Subcutaneous abdominal adipose tissue (tissue), 5 donors: ENCODE measurements at regions not wholly inside any gene's neighbourhood (a gene's known extent, or its start where the extent isn't known, plus 50 kb on each side); places are given as distances from the start of the nearest gene placed in this dataset.
"Not testable (repeated sequence)": the region's sequence is repeated elsewhere in the genome, so short reads cannot be mapped to it uniquely, and the experiment has no call there.

Experiments used
- H3K27ac ChIP-seq: one replicate; pipeline ENCODE4 v1.7.0; 2013; ENCODE audit warnings: low read depth, mild to moderate bottlenecking, inconsistent platforms, low read length, moderate library complexity
- H3K27me3 ChIP-seq, 5 donors: one replicate each; pipeline ENCODE4 v1.7.0; 2013; ENCODE audit warnings: low read length in 5 of 5, inconsistent platforms in 1 of 5; ENCODE audit not compliant: control insufficient read depth in 5 of 5, insufficient read depth in 4 of 5
- H3K36me3 ChIP-seq, 5 donors: one replicate each; pipeline ENCODE4 v1.7.0; 2013; ENCODE audit warnings: low read length in 5 of 5; ENCODE audit not compliant: control insufficient read depth in 5 of 5, insufficient read depth in 5 of 5
- H3K4me1 ChIP-seq, 5 donors: one replicate each; pipeline ENCODE4 v1.7.0; 2013; ENCODE audit warnings: low read length in 5 of 5, mild to moderate bottlenecking in 3 of 5, moderate library complexity in 1 of 5; ENCODE audit not compliant: control insufficient read depth in 5 of 5, insufficient read depth in 5 of 5
- H3K4me3 ChIP-seq, 5 donors: one replicate each; pipeline ENCODE4 v1.7.0; 2013; ENCODE audit warnings: low read length in 5 of 5, low read depth in 1 of 5
- H3K9ac ChIP-seq, 5 donors: one replicate each; pipeline ENCODE4 v1.7.0; 2013; ENCODE audit warnings: low read length in 5 of 5, mild to moderate bottlenecking in 4 of 5, moderate library complexity in 3 of 5
- H3K9me3 ChIP-seq, 5 donors: one replicate each; pipeline ENCODE4 v1.7.0; 2013; ENCODE audit warnings: low read length in 5 of 5; ENCODE audit not compliant: control insufficient read depth in 5 of 5
- donor health status: healthy.
- donor health status: healthy.
- donor health status: healthy.
- donor health status: healthy.
- donor health status: healthy.

- no peaks in the 10 kb centered on the region for H3K9me3 ChIP-seq
- H3K27me3 ChIP-seq: no peaks in the 10 kb centered on the region
- H3K4me1 ChIP-seq: no peaks in the 10 kb centered on the region
- H3K27ac ChIP-seq: no peak overlapping the region
- no peak overlapping the region for H3K9ac ChIP-seq
- H3K36me3 ChIP-seq: no peaks in the 10 kb centered on the region
- no peak overlapping the region for H3K4me3 ChIP-seq
These were observed 124.8 kb upstream of the COL5A2 start for GRCh38 chr2:189304360-189304759.

GRCh38 chr2:189305291-189305943 is 125.9 kb upstream of the COL5A2 start:
- H3K9me3 ChIP-seq: no peaks in the 10 kb centered on the region
- no peak overlapping the region for H3K27ac ChIP-seq
- no peaks in the 10 kb centered on the region for H3K4me1 ChIP-seq
- no peaks in the 10 kb centered on the region for H3K27me3 ChIP-seq
- no peak overlapping the region for H3K9ac ChIP-seq
- H3K36me3 ChIP-seq: no peaks in the 10 kb centered on the region
- no peak overlapping the region for H3K4me3 ChIP-seq

- Histone ChIP-seq H3K9me3 (no peaks in the 10 kb centered on the region), H3K4me1 (no peaks in the 10 kb centered on the region), H3K36me3 (no peaks in the 10 kb centered on the region), H3K27me3 (no peaks in the 10 kb centered on the region), H3K27ac (no peak overlapping the region), H3K4me3 (no peak overlapping the region), H3K9ac (no peak overlapping the region)
These were observed 127.0 kb upstream of the COL5A2 start for GRCh38 chr2:189306525-189306924.

GRCh38 chr2:189308056-189308790 is 128.7 kb upstream of the COL5A2 start:
- H3K4me3 ChIP-seq: no peak overlapping the region
- H3K9ac ChIP-seq: no peak overlapping the region
- H3K36me3 ChIP-seq: no peaks in the 10 kb centered on the region
- no peaks in the 10 kb centered on the region for H3K27me3 ChIP-seq
- no peaks in the 10 kb centered on the region for H3K9me3 ChIP-seq
- no peak overlapping the region for H3K27ac ChIP-seq
- no peaks in the 10 kb centered on the region for H3K4me1 ChIP-seq

- Histone ChIP-seq H3K9me3 (no peaks in the 10 kb centered on the region), H3K4me1 (no peaks in the 10 kb centered on the region), H3K36me3 (no peaks in the 10 kb centered on the region)
These were observed 129.8 kb upstream of the COL5A2 start for GRCh38 chr2:189309331-189309730.

GRCh38 chr2:189312211-189312610 is 129.1 kb upstream of the WDR75 start:
- no peak overlapping the region for H3K9ac ChIP-seq
- H3K27me3 ChIP-seq: no peaks in the 10 kb centered on the region
- H3K9me3 ChIP-seq: no peaks in the 10 kb centered on the region
- H3K36me3 ChIP-seq: no peaks in the 10 kb centered on the region
- no peaks in the 10 kb centered on the region for H3K4me1 ChIP-seq
- H3K27ac ChIP-seq: no peak overlapping the region
- no peak overlapping the region for H3K4me3 ChIP-seq

More at GRCh38 chr2:189309331-189309730, 129.8 kb upstream of the COL5A2 start:
- Histone ChIP-seq H3K27ac (no peak overlapping the region), H3K4me3 (no peak overlapping the region), H3K9ac (no peak overlapping the region), H3K27me3 (no peaks in the 10 kb centered on the region)

- H3K9ac ChIP-seq: no peak overlapping the region
- no peaks in the 10 kb centered on the region for H3K27me3 ChIP-seq
- no peaks in the 10 kb centered on the region for H3K36me3 ChIP-seq
- H3K9me3 ChIP-seq: no peaks in the 10 kb centered on the region
- H3K27ac ChIP-seq: no peak overlapping the region
- no peak overlapping the region for H3K4me3 ChIP-seq
- H3K4me1 ChIP-seq: no peaks in the 10 kb centered on the region
These were observed 128.6 kb upstream of the WDR75 start for GRCh38 chr2:189312643-189313042.

- no peak overlapping the region for H3K9ac ChIP-seq
- no peak overlapping the region for H3K4me3 ChIP-seq
- H3K4me1 ChIP-seq: no peaks in the 10 kb centered on the region
- no peak overlapping the region for H3K27ac ChIP-seq
- H3K9me3 ChIP-seq: peaks cover 0 to 3% (median 0%) of the 10 kb centered on the region in 5 donors
- no peaks in the 10 kb centered on the region for H3K27me3 ChIP-seq
- no peaks in the 10 kb centered on the region for H3K36me3 ChIP-seq
These were observed 122.5 kb upstream of the WDR75 start for GRCh38 chr2:189318761-189319160.

GRCh38 chr2:189319424-189319823 is 121.8 kb upstream of the WDR75 start:
- H3K9me3 ChIP-seq, H3K9ac ChIP-seq, H3K27me3 ChIP-seq, H3K4me3 ChIP-seq, H3K4me1 ChIP-seq, H3K27ac ChIP-seq, H3K36me3 ChIP-seq: not testable (repeated sequence)

GRCh38 chr2:189327879-189328847 is 113.1 kb upstream of the WDR75 start:
- no peaks in the 10 kb centered on the region for H3K27me3 ChIP-seq
- peaks cover 0 to 6% (median 4%) of the 10 kb centered on the region in 5 donors for H3K4me1 ChIP-seq
- H3K36me3 ChIP-seq: no peaks in the 10 kb centered on the region
- H3K9me3 ChIP-seq: no peaks in the 10 kb centered on the region
- H3K9ac ChIP-seq: no peak overlapping the region
- H3K4me3 ChIP-seq: no peak overlapping the region
- H3K27ac ChIP-seq: no peak overlapping the region
